ENCODE measurements at regions not wholly inside any gene's neighbourhood (a gene's known extent, or its start where the extent isn't known, plus 50 kb on each side); places are given as distances from the start of the nearest gene placed in this dataset.

DNA sequence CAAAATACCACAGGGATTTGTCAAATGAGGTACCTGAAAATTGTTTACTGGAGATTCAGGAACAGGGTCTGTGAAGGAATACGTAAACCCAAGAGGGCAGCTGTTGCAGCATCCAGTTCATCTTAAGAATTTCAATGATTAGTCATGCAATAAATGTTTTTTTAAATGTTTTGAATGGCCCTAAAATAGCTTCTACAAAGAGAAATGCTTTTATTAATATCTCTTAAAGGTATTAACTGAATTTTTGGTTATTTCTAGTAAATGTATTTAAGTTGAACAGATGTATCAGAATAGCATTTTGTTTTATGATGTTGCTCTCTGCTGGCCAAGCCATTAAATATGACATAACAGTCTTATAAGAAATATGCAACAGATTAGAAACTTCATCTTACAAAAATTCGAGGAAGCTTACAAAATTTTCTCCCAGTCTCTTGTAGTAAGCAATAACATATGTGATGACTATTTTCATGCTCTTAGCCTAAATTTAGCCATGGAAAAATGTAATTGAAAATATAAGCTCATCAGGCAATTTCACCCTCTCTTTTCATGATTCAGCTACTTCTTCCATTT lies 863.9 kb downstream of the SUCLG1 start:
- no peak overlapping the region for H3K4me2 ChIP-seq (ENCODE audit: control insufficient read depth, insufficient read depth)
- no peak overlapping the region for H3K4me3 ChIP-seq
- no peaks in the 10 kb centered on the region for H3K4me1 ChIP-seq (ENCODE audit: control insufficient read depth, insufficient read depth, low read length)
- FAIRE-seq: no peak
- H4K20me1 ChIP-seq (ENCODE audit: control insufficient read depth, insufficient read depth): no peaks in the 10 kb centered on the region
- intact Hi-C loops (cut with micrococcal nuclease; ENCODE audit: unreplicated experiment): no loop called here
- no peak for ATAC-seq
- H3K36me3 ChIP-seq (ENCODE audit: control insufficient read depth in 2 of 2, insufficient read depth in 2 of 2, low read length in 1 of 2): no peaks in the 10 kb centered on the region
- in situ Hi-C loops (cut with MboI): no loop called here
- H3K27me3 ChIP-seq (replicated peaks in 1 of 2; ENCODE audit: control insufficient read depth in 2 of 2, insufficient read depth in 2 of 2, low read length in 1 of 2): no peaks in the 10 kb centered on the region
- ChIA-PET CTCF (no interaction called here), RAD21 (ENCODE audit: unreplicated experiment) (no interaction called here), POLR2A (no interaction called here), SMC1A (ENCODE audit: uncharacterized antibody, unreplicated experiment) (interaction anchor here (1.1 to 2.0 kb wide), 2 partner anchors 10 to 12 kb away, joined by 4 to 6 read pairs; no protein-coding TSS in a partner anchor)
- no peak for TF ChIP-seq ETV6 (conservative IDR thresholded peaks at IDR 0.05 in 1 of 2, IDR thresholded peaks at IDR 0.05 in 1 of 2; ENCODE audit: borderline replicate concordance in 1 of 2, low read depth in 1 of 2)
- TF ChIP-seq BMI1 (IDR thresholded peaks at IDR 0.05; ENCODE audit: borderline replicate concordance): no peak
- TF ChIP-seq, protein P1, sequence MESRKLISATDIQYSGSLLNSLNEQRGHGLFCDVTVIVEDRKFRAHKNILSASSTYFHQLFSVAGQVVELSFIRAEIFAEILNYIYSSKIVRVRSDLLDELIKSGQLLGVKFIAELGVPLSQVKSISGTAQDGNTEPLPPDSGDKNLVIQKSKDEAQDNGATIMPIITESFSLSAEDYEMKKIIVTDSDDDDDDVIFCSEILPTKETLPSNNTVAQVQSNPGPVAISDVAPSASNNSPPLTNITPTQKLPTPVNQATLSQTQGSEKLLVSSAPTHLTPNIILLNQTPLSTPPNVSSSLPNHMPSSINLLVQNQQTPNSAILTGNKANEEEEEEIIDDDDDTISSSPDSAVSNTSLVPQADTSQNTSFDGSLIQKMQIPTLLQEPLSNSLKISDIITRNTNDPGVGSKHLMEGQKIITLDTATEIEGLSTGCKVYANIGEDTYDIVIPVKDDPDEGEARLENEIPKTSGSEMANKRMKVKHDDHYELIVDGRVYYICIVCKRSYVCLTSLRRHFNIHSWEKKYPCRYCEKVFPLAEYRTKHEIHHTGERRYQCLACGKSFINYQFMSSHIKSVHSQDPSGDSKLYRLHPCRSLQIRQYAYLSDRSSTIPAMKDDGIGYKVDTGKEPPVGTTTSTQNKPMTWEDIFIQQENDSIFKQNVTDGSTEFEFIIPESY (IDR thresholded peaks at IDR 0.05): no peak
- no peak for TF ChIP-seq FOXK2 (IDR thresholded peaks at IDR 0.05)
- TF ChIP-seq, protein P2, sequence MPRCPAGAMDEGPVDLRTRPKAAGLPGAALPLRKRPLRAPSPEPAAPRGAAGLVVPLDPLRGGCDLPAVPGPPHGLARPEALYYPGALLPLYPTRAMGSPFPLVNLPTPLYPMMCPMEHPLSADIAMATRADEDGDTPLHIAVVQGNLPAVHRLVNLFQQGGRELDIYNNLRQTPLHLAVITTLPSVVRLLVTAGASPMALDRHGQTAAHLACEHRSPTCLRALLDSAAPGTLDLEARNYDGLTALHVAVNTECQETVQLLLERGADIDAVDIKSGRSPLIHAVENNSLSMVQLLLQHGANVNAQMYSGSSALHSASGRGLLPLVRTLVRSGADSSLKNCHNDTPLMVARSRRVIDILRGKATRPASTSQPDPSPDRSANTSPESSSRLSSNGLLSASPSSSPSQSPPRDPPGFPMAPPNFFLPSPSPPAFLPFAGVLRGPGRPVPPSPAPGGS (IDR thresholded peaks at IDR 0.05; ENCODE audit: borderline replicate concordance, insufficient read depth, low read depth, low read length, poor library complexity, severe bottlenecking): no peak
- TF ChIP-seq CHD1 (IDR thresholded peaks at IDR 0.05; ENCODE audit: low read depth, low read length): no peak
- no peak for TF ChIP-seq ZZZ3 (IDR thresholded peaks at IDR 0.05; ENCODE audit: control insufficient read depth, insufficient read length, low read depth)
- TF ChIP-seq POLR2A (IDR thresholded peaks at IDR 0.05; ENCODE audit: low read depth, low read length): no peak
- TF ChIP-seq SRF (IDR thresholded peaks at IDR 0.05; ENCODE audit: low read depth in 2 of 2, low read length in 2 of 2): no peak
- no peak for TF ChIP-seq YY1 (IDR thresholded peaks at IDR 0.05; ENCODE audit: low read depth, low read length)
- TF ChIP-seq, protein P3, sequence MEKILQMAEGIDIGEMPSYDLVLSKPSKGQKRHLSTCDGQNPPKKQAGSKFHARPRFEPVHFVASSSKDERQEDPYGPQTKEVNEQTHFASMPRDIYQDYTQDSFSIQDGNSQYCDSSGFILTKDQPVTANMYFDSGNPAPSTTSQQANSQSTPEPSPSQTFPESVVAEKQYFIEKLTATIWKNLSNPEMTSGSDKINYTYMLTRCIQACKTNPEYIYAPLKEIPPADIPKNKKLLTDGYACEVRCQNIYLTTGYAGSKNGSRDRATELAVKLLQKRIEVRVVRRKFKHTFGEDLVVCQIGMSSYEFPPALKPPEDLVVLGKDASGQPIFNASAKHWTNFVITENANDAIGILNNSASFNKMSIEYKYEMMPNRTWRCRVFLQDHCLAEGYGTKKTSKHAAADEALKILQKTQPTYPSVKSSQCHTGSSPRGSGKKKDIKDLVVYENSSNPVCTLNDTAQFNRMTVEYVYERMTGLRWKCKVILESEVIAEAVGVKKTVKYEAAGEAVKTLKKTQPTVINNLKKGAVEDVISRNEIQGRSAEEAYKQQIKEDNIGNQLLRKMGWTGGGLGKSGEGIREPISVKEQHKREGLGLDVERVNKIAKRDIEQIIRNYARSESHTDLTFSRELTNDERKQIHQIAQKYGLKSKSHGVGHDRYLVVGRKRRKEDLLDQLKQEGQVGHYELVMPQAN (conservative IDR thresholded peaks at IDR 0.05): no peak
- no peak for TF ChIP-seq KDM1A (IDR thresholded peaks at IDR 0.05; ENCODE audit: borderline replicate concordance)
- no peak for TF ChIP-seq POLR2AphosphoS2 (IDR thresholded peaks at IDR 0.05; ENCODE audit: low read depth, low read length)
- no peak for TF ChIP-seq IKZF2 (IDR thresholded peaks at IDR 0.05)
- TF ChIP-seq SMAD1 (IDR thresholded peaks at IDR 0.05; ENCODE audit: low read depth, partially characterized antibody): no peak
- no peak for TF ChIP-seq ZNF207 (IDR thresholded peaks at IDR 0.05; ENCODE audit: borderline replicate concordance)
- TF ChIP-seq, protein P4, sequence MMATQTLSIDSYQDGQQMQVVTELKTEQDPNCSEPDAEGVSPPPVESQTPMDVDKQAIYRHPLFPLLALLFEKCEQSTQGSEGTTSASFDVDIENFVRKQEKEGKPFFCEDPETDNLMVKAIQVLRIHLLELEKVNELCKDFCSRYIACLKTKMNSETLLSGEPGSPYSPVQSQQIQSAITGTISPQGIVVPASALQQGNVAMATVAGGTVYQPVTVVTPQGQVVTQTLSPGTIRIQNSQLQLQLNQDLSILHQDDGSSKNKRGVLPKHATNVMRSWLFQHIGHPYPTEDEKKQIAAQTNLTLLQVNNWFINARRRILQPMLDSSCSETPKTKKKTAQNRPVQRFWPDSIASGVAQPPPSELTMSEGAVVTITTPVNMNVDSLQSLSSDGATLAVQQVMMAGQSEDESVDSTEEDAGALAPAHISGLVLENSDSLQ (IDR thresholded peaks at IDR 0.05): no peak
- H3K79me2 ChIP-seq (ENCODE audit: control insufficient read depth, insufficient read depth, low read length): no peaks in the 10 kb centered on the region
- H2AFZ ChIP-seq (ENCODE audit: control insufficient read depth, low read depth, low read length): no peak overlapping the region
- DNase-seq (ENCODE audit: low read depth, low spot score): no peak
- H3K9ac ChIP-seq (ENCODE audit: control insufficient read depth, insufficient read depth, low read length): no peak overlapping the region
- BruUV-seq (replicated peaks): no TSS peak
- WGBS (ENCODE audit: insufficient coverage, insufficient replicate concordance, low lambda C conversion rate, missing lambda C conversion rate): 33% methylated on average over 2 of the region's 2 CpGs
- H3K9me3 ChIP-seq (replicated peaks; ENCODE audit: control insufficient read depth, insufficient read depth, low read length): no peaks in the 10 kb centered on the region
- no peak overlapping the region for H3K27ac ChIP-seq (ENCODE audit: control insufficient read depth, insufficient read depth)
